Parathyroid adenoma (tissue), 2 donors: ENCODE measurements at regions not wholly inside any gene's neighbourhood (a gene's known extent, or its start where the extent isn't known, plus 50 kb on each side); places are given as distances from the start of the nearest gene placed in this dataset.
"Not testable (repeated sequence)": the region's sequence is repeated elsewhere in the genome, so short reads cannot be mapped to it uniquely, and the experiment has no call there.

ENCODE experiments used
- H2AFZ ChIP-seq: fragments of 300-600 bp; sonication (generic); one replicate; pipeline ENCODE4 v1.7.0; 2017; ENCODE audit warnings: antibody characterized with exemption, mild to moderate bottlenecking
- H3K27ac ChIP-seq: fragments of 300-600 bp; sonication (generic); one replicate; pipeline ENCODE4 v1.7.0; 2017
- H3K27me3 ChIP-seq: fragments of 300-600 bp; sonication (generic); one replicate; pipeline ENCODE4 v1.7.0; 2017; ENCODE audit warnings: low read length; ENCODE audit not compliant: control insufficient read depth, insufficient read depth
- H3K36me3 ChIP-seq: fragments of 300-600 bp; sonication (generic); one replicate; pipeline ENCODE4 v1.7.0; 2017; ENCODE audit warnings: low read length; ENCODE audit not compliant: control insufficient read depth, insufficient read depth
- H3K4me1 ChIP-seq: fragments of 300-600 bp; sonication (generic); one replicate; pipeline ENCODE4 v1.7.0; 2017; ENCODE audit warnings: control low read depth
- H3K4me2 ChIP-seq: fragments of 300-600 bp; sonication (generic); one replicate; pipeline ENCODE4 v1.7.0; 2017; ENCODE audit warnings: low read length
- H3K4me3 ChIP-seq: fragments of 300-600 bp; sonication (generic); one replicate; pipeline ENCODE4 v1.7.0; 2017; ENCODE audit warnings: low read depth, low read length
- H3K79me2 ChIP-seq: fragments of 300-600 bp; sonication (generic); one replicate; pipeline ENCODE4 v1.7.0; 2017; ENCODE audit warnings: control low read depth
- H3K9ac ChIP-seq: fragments of 300-600 bp; sonication (generic); one replicate; pipeline ENCODE4 v1.7.0; 2017; ENCODE audit warnings: mild to moderate bottlenecking
- H3K9me3 ChIP-seq: fragments of 300-600 bp; sonication (generic); one replicate; pipeline ENCODE4 v1.7.0; 2017; ENCODE audit warnings: low read length; ENCODE audit not compliant: control insufficient read depth
- TF ChIP-seq, protein P1 (sequence below): fragments of 300-600 bp; sonication (generic); IDR thresholded peaks from one replicate; pipeline ENCODE4 v1.7.0; 2017; ENCODE audit warnings: antibody characterized with exemption, mild to moderate bottlenecking
- donor health status: primary hyperparathyroidism.

DNA sequence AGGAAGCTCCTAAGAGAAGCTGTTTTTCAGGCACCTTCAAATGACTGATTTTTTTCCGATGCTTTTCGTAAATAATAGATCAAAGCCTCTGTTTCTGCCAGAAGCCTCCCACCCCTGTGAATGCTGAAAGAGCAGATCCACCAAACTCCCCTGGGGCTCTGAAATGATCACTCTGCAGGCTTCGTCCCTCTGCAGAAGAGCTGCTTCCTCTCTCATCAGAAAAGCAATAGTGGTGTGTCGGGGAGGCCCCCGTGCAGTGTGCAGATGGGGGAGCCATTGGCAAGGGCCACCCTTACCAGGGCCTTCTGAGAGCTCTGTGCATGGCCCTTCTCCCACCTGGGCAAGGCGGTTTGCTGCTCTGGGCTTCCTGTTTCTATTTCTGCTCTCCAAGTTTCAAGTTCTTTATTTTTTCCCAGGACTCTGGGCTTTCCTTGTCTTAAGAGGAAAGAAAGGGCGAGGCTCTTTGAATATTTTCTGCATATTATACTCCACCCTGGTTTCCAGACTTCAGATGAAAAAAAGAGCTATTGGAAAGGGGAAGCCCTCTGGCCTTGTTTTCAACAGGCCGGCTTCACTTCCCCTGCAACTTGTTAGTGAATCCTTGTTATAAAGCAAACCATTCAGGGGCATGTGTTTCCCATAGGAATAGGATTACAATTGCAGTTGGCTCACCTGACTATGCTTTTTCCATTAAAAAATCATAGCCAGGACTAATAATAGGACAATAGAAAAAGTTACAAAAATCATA, 155.2 kb downstream of the TTLL2 start:
- no peaks in the 10 kb centered on the region for H3K4me1 ChIP-seq
- no peaks in the 10 kb centered on the region for H3K27me3 ChIP-seq
- H3K9me3 ChIP-seq, result no peaks in the 10 kb centered on the region
- H3K79me2 ChIP-seq, result no peaks in the 10 kb centered on the region
- no peak overlapping the region for H3K4me3 ChIP-seq
- H3K27ac ChIP-seq, result no peak overlapping the region
- H3K4me2 ChIP-seq, result no peak overlapping the region
- H3K36me3 ChIP-seq, result no peaks in the 10 kb centered on the region
- TF ChIP-seq, protein P1, sequence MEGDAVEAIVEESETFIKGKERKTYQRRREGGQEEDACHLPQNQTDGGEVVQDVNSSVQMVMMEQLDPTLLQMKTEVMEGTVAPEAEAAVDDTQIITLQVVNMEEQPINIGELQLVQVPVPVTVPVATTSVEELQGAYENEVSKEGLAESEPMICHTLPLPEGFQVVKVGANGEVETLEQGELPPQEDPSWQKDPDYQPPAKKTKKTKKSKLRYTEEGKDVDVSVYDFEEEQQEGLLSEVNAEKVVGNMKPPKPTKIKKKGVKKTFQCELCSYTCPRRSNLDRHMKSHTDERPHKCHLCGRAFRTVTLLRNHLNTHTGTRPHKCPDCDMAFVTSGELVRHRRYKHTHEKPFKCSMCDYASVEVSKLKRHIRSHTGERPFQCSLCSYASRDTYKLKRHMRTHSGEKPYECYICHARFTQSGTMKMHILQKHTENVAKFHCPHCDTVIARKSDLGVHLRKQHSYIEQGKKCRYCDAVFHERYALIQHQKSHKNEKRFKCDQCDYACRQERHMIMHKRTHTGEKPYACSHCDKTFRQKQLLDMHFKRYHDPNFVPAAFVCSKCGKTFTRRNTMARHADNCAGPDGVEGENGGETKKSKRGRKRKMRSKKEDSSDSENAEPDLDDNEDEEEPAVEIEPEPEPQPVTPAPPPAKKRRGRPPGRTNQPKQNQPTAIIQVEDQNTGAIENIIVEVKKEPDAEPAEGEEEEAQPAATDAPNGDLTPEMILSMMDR, result no peak
- H3K9ac ChIP-seq, result no peak overlapping the region
- no peak overlapping the region for H2AFZ ChIP-seq

DNA sequence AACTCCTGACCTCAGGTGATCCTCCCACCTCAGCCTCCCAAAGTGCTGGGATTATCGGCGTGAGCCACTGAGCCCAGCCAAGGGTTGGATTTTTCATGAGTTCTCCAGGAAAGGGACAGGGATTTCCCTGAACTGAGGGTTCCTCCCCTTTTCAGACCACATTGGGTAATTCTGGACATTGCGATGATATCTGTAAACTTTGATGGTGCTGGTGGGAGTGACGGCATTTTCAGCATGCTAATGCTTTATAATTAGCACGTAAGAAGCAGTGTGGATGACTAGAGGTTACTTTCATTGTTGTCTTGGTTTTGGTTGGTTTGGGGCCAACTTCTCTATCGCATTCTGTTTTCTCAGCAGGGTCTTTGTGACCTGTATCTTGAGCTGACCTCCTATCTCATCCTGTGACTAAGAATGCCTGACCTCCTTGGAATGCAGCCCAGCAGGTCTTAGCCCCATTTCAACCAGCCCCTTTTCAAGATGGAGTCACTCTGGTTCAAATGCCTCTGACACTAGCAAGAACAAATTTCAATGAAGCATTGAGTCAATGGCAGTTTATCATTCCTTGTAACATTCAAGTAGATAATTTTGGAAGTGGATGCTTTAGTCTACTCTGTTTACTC, 156.5 kb downstream of the TTLL2 start:
- Histone ChIP-seq H3K27me3 (no peaks in the 10 kb centered on the region), H3K9me3 (no peaks in the 10 kb centered on the region), H3K79me2 (no peaks in the 10 kb centered on the region), H3K27ac (no peak overlapping the region), H3K9ac (no peak overlapping the region), H2AFZ (no peak overlapping the region), H3K4me3 (no peak overlapping the region), H3K4me1 (no peaks in the 10 kb centered on the region), H3K4me2 (no peak overlapping the region), H3K36me3 (no peaks in the 10 kb centered on the region)
- TF ChIP-seq, protein P1, result no peak

DNA sequence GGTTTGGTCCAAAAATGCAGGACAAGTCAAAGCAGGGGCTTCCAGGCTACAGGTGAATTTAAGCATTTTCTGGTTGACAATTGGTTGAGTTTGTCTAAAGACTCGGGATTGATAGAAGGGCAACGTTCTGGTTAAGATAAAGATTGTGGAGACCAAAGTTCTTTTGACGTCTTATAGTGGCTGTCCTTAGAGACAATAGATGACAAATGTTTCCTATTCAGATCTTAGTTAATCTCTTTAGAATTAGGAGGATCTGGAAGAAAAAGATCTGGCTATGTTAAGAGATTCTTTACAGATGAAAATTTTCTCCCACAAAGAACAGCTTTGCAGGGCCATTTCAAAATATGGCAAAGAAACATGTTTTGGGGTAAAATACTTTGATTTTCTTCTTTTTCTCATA, 157.9 kb downstream of the TTLL2 start:
- not testable (repeated sequence) for H3K9ac ChIP-seq, H3K9me3 ChIP-seq, H3K79me2 ChIP-seq, H3K4me1 ChIP-seq, H3K27ac ChIP-seq, H3K4me2 ChIP-seq, H3K27me3 ChIP-seq, H2AFZ ChIP-seq, H3K36me3 ChIP-seq, H3K4me3 ChIP-seq

DNA sequence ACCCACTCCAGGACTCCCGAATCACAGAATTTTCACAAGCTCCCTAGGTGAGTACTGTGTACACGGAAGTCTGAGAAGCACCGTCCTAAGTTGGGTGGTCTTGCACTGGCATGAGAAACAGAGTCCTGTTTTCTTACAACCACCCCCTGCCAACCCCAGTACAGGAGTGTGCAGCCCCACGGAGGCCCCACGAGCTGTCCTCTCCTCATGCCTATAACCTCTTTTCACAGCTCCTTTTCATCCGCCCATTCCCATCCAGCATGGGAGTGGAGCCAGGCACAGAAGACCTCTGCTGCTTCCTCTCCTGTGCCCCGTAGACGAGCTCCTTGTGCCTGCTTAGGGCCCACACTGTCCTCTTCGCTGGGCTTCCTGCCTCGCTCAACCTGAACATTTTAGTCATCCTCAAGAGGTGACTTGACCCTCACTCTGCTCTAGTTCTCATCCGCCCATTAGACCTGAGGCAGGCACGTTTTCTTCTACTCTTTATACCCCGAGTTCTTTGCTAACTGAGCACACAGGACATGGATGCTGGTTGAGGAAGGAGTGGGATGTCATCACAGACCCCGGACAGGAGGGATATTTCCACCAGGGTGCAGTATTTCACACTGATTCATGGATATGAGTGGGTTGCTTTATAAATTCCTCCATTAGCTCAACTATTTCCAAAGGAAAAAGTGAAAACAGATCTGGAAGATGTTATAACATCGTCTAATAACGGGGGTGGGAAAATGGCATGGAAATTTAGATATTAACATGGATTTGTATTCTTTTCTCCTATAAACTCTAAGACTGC, 160.5 kb downstream of the TTLL2 start:
- TF ChIP-seq, protein P1, result peak; percentile 26
- Histone ChIP-seq H3K79me2 (no peaks in the 10 kb centered on the region), H3K27me3 (no peaks in the 10 kb centered on the region), H3K9ac (no peak overlapping the region), H3K9me3 (no peaks in the 10 kb centered on the region), H3K4me2 (no peak overlapping the region), H3K36me3 (no peaks in the 10 kb centered on the region), H3K4me3 (no peak overlapping the region), H2AFZ (no peak overlapping the region), H3K27ac (no peak overlapping the region), H3K4me1 (no peaks in the 10 kb centered on the region)
